HG03439 (cell line): ENCODE measurements at regions not wholly inside any gene's neighbourhood (a gene's known extent, or its start where the extent isn't known, plus 50 kb on each side); places are given as distances from the start of the nearest gene placed in this dataset.
"Not testable (repeated sequence)": the region's sequence is repeated elsewhere in the genome, so short reads cannot be mapped to it uniquely, and the experiment has no call there.

Experiments used
- ATAC-seq: cut with Tn5 transposase; IDR thresholded peaks from one replicate; pipeline ENCODE4 v1.9.1; 2021; ENCODE audit warnings: mild to moderate bottlenecking, moderate library complexity; ENCODE audit not compliant: unreplicated experiment

- ATAC-seq = no peak
Measured at GRCh38 chr5:110865400-110866094, 126.7 kb downstream of the SLC25A46 start.

- no peak for ATAC-seq
Measured at GRCh38 chr5:110869927-110870326, 131.1 kb downstream of the SLC25A46 start.

- no peak for ATAC-seq
Measured at GRCh38 chr5:110872200-110872599, 133.4 kb downstream of the SLC25A46 start.

GRCh38 chr5:110872963-110873362 is 134.2 kb downstream of the SLC25A46 start:
- no peak for ATAC-seq

DNA sequence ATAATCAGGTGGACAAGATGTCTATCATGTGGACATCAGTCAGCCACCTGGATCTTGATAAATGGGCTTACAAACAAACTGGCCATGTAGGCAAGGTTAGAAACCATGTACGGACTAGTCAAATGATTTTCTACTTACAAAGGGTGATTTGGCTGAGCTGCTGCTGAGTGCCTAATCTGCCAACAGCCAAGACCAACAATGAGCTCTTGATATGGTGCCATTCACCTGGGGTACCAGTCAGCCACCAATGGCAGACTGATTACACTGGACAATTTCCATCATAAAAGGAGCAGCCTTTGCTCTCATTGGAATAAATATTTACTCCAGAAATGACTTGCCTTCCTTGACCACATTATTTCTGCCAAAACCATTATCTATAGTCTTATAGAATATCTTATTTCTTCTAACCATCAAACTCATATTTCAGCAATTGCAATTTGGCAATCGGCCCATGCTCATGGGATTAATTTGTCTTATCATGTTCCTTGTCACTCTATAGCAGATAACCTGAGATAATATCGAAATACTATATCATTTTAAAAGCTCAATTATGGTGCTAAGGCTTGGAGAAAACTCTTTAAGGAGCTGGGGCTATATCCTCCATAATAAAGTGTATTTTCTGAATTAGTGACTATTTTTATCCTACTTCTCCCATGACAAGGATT is 135.1 kb downstream of the SLC25A46 start:
- no peak for ATAC-seq

GRCh38 chr5:110875115-110875514 is 136.3 kb downstream of the SLC25A46 start:
- ATAC-seq = not testable (repeated sequence)

GRCh38 chr5:110878115-110878514 is 139.3 kb downstream of the SLC25A46 start:
- no peak for ATAC-seq

- no peak for ATAC-seq
Measured at GRCh38 chr5:110879675-110880074, 140.9 kb downstream of the SLC25A46 start.

- no peak for ATAC-seq
Measured at GRCh38 chr5:110880413-110880812, 141.6 kb downstream of the SLC25A46 start.

DNA sequence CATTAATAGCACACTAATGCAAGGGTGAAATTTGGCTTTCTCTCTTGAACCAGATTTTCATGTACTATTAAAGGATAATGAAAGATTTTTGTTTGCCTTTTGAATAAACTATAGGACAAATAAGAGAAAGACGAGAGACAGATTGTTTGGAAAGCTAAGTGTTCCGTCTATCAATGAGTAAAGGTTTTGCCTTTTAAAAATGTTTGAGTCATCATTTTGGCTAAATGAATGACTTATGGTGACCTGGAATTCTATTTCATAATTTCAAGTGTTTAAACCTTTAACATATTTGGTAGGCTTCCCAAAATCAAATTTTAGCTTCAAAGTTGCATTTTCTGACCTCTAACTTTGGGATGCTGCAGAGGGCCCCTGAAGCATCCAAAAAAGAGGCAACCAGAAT is 145.2 kb downstream of the SLC25A46 start:
- ATAC-seq = no peak

GRCh38 chr5:110887170-110887569 is 148.4 kb downstream of the SLC25A46 start:
- not testable (repeated sequence) for ATAC-seq

DNA sequence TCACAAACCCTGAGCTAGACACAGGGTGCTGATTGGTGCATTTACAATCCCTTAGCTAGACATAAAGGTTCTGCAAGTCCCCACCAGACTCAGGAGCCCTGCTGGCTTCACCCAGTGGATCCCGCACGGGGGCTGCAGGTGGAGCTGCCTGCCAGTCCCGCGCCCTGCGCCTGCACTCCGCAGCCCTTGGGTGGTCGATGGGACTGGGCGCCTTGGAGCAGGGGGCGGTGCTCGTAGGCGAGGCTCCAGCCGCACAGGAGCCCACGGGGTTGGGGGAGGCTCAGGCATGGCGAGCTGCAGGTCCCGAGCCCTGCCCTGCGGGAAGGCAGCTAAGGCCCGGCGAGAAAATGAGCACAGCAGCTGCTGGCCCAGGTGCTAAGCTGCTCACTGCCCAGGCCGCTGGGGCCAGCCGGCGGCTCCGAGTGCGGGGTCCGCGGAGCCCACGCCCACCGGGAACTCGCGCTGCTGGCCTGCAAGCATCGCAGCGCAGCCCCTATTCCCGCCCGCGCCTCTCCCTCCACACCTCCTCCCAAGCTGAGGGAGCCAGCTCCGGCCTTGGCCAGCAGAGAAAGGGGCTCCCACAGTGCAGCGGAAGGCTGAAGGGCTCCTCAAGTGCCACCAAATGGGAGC is 155.2 kb downstream of the SLC25A46 start:
- ATAC-seq = not testable (repeated sequence)

DNA sequence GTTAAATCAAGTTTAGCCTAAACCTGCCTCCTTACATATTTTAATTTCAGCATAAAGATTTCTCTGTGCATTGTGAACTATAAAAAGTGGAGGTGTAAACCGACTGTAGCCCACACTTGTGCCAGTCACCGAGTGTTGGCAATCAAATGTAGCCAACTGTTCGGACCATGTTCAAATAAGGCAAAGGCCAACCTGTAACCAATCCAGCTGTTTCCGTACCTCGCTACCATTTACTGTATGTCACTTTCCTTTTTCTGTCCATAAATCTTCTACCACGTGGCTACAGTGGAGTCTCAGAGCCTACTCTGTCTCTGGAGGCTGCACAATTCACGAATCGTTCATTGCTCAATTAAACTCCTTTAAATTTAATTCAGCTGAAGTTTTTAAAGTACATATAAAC is 156.0 kb downstream of the SLC25A46 start:
- ATAC-seq = no peak

- no peak for ATAC-seq
Measured at GRCh38 chr5:110896901-110897300, 158.1 kb downstream of the SLC25A46 start.

DNA sequence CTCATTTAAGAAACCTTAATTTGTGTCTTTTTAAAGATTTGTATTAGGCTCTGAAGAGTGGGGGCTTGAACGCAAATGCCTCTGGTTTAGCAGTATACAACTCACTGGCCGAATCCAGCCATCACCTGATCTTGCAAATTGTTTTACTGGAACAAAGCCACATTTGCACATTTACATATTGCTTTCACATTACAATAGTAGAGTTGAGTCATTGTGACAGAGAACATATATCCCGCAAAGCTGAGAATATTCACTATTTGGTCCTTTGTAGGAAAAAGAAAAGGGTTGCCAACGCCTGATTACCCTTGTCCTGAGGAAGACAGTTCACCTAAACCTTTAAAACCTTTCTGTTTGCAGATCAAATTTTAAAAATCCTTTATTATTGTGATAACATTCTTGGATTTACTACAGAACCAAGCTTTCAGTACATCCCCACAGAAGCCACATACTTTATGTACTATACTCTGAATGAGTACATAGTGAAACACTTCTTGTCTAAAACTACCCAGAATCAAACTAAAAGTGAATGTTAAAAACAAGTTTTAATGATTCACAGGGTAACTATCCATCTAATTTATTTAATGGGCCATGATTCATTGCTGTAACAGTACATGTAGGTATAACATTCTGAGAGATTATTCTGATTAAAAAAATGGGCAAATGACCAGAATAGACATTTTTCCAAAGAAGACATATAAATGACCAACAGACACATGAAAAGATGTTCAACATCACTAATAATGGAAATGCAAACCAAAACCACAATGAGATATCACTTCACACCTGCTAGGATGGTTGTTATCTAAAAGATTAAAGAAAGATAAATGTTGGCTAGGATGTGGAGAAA is 161.0 kb downstream of the SLC25A46 start:
- ATAC-seq = peak; percentile 88

GRCh38 chr5:110900829-110901228 is 162.0 kb downstream of the SLC25A46 start:
- ATAC-seq = no peak

DNA sequence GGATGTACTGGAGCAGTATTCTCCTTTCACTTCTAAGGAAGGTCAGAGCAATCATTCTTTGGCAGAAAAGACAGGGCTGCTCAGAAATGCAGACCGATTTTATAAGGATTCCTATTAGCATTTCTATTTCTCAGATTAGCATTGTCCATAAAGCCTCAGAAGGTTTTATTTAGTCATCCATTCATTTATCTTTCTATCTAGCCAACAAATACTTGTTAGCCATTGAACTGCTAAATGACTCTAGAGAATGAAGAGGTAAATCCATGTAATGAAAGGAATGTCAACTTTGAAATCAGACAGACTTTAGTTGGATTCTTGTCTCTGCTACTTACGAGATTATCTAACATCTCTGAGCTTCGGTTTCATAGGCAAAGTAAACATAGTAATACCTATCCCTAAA is 165.2 kb downstream of the SLC25A46 start:
- ATAC-seq = no peak

DNA sequence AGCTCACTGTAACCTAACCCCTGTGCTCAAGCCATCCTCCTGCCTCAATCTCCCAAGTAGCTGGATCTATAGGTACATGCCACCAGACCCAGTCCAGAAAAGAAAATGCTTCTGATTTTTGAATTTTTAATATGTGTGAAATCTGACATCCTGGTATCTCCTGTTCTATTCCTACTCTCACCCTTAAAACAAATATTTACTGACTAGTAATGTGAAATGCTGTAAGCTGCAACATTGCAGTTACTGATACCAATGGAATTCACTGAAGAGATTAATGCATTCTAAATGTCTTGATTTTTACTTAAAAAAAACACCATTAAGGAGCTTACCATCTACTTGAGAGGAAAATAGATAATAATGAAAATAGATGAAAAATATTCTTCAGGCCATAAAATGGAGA is 162.7 kb upstream of the TSLP start:
- ATAC-seq = no peak

- ATAC-seq = no peak
Measured at GRCh38 chr5:110909415-110909814, 162.1 kb upstream of the TSLP start.

GRCh38 chr5:110909950-110910349 is 161.6 kb upstream of the TSLP start:
- ATAC-seq = no peak

DNA sequence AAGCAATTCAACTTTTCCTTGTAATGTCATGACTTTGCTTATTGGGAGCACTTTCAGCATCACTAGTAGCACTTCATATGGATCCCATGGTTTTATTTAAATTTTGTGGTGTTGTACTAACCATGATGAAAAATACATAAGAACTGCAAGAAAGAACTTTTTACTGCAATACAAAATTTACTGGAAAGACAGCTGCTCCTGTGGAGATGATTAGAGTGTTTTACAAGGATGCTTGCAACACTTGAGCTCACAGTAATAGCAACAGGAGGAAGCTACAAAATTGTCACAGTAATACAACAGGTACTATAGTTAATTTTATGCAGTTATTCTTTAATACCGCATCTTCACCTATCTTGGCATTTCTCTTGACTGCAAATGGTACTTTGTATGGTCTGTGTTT is 158.3 kb upstream of the TSLP start:
- ATAC-seq = no peak
